Loucy (cell line): ENCODE measurements at regions not wholly inside any gene's neighbourhood (a gene's known extent, or its start where the extent isn't known, plus 50 kb on each side); places are given as distances from the start of the nearest gene placed in this dataset.

Experiments
- H2AFZ ChIP-seq: fragments of 200-600 bp; sonication (generic); 2 replicates; pipeline ENCODE4 v1.6.0; 2016; ENCODE audit warnings: antibody characterized with exemption, mild to moderate bottlenecking, low read length, moderate library complexity
- H3F3A ChIP-seq: fragments of 200-600 bp; 2 replicates; pipeline ENCODE4 v1.6.0; 2016; ENCODE audit warnings: antibody characterized with exemption, low read depth, mild to moderate bottlenecking
- H3K27me3 ChIP-seq: fragments of 200-600 bp; sonication (generic); 2 replicates; pipeline ENCODE4 v1.6.1; 2014; ENCODE audit warnings: low read length, mild to moderate bottlenecking; ENCODE audit not compliant: insufficient read depth, poor library complexity, severe bottlenecking
- H3K36me3 ChIP-seq: fragments of 200-600 bp; sonication (generic); 2 replicates; pipeline ENCODE4 v1.6.1; 2016; ENCODE audit warnings: low read length; ENCODE audit not compliant: insufficient read depth
- H3K4me1 ChIP-seq: fragments of 200-600 bp; sonication (generic); 2 replicates; pipeline ENCODE4 v1.5.1; 2014; ENCODE audit warnings: low read length, mild to moderate bottlenecking; ENCODE audit not compliant: insufficient read depth, poor library complexity, severe bottlenecking
- H3K4me2 ChIP-seq: fragments of 200-600 bp; sonication (generic); 2 replicates; pipeline ENCODE4 v1.6.0; 2014; ENCODE audit warnings: antibody characterized with exemption, low read length, low read depth, mild to moderate bottlenecking; ENCODE audit not compliant: poor library complexity, severe bottlenecking
- H3K4me3 ChIP-seq: fragments of 200-600 bp; sonication (generic); 2 replicates; pipeline ENCODE4 v1.5.1; 2014; ENCODE audit warnings: low read length, mild to moderate bottlenecking, mixed read lengths; ENCODE audit not compliant: poor library complexity, severe bottlenecking
- H3K79me2 ChIP-seq: fragments of 200-600 bp; sonication (generic); 2 replicates; pipeline ENCODE4 v1.6.1; 2014; ENCODE audit warnings: low read length; ENCODE audit not compliant: insufficient read depth
- H3K9ac ChIP-seq: fragments of 200-600 bp; sonication (generic); 2 replicates; pipeline ENCODE4 v1.6.0; 2014; ENCODE audit warnings: mild to moderate bottlenecking, low read depth, low read length, moderate library complexity; ENCODE audit not compliant: poor library complexity, severe bottlenecking
- H3K9me2 ChIP-seq: fragments of 200-600 bp; sonication (generic); replicated peaks from 2 replicates; pipeline ENCODE4 v1.6.1; 2016; ENCODE audit warnings: low read depth, low read length, mixed read lengths
- H3K9me3 ChIP-seq: fragments of 200-600 bp; sonication (generic); 2 replicates; pipeline ENCODE4 v1.6.1; 2014; ENCODE audit warnings: mild to moderate bottlenecking, antibody characterized with exemption, low read length, low read depth; ENCODE audit not compliant: insufficient read depth
- H4K20me1 ChIP-seq: fragments of 200-600 bp; sonication (generic); 2 replicates; pipeline ENCODE4 v1.6.0; 2014; ENCODE audit warnings: antibody characterized with exemption, low read length, mild to moderate bottlenecking; ENCODE audit not compliant: insufficient read depth, poor library complexity, severe bottlenecking
- CTCF ChIP-seq: fragments of 200-600 bp; sonication (generic); conservative IDR thresholded peaks from 2 replicates; pipeline ENCODE4 v1.5.1; 2014; ENCODE audit warnings: mild to moderate bottlenecking, antibody characterized with exemption, low read length
- EZH2phosphoT487 ChIP-seq: fragments of 200-600 bp; IDR thresholded peaks from 2 replicates; pipeline ENCODE4 v1.6.1; 2018; ENCODE audit warnings: antibody characterized with exemption, mild to moderate bottlenecking, moderate library complexity, borderline replicate concordance

DNA sequence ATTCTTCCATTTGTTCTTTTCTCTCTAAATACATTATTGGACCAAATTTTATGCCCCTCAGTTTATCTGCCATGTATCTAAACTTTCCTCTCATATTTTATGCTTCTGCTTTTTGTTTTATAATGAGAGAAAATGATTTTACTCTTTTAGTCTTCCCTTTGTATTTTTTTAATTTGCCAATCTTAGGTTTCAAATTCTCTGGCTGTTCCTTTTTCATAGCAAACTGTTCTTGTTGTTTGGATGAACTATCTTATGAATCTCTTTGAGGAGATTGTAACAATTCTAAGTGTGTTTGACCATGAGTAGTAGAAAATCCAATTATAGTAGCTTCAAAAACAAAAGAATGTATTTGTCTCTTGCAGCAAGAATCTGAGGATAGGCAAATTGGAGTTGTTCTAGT lies 290.5 kb downstream of the NDFIP2 start:
- Histone ChIP-seq H3K9ac (no peak overlapping the region), H3F3A (no peaks in the 10 kb centered on the region)

GRCh38 chr13:79770056-79770455 lies 289.1 kb downstream of the NDFIP2 start:
- Histone ChIP-seq H3K36me3 (no peaks in the 10 kb centered on the region), H3K9ac (no peak overlapping the region), H4K20me1 (no peaks in the 10 kb centered on the region), H3K79me2 (no peaks in the 10 kb centered on the region), H3F3A (no peaks in the 10 kb centered on the region), H3K9me2 (no peaks in the 10 kb centered on the region), H3K27me3 (no peaks in the 10 kb centered on the region), H3K9me3 (no peaks in the 10 kb centered on the region), H3K4me1 (no peaks in the 10 kb centered on the region), H3K4me2 (no peak overlapping the region), H2AFZ (no peak overlapping the region), H3K4me3 (no peak overlapping the region)
- TF ChIP-seq CTCF (no peak), EZH2phosphoT487 (no peak)

More for the DNA sequence above, 290.5 kb downstream of the NDFIP2 start:
- Histone ChIP-seq H4K20me1 (no peaks in the 10 kb centered on the region), H3K4me2 (no peak overlapping the region), H3K27me3 (no peaks in the 10 kb centered on the region), H3K79me2 (no peaks in the 10 kb centered on the region), H3K36me3 (no peaks in the 10 kb centered on the region), H3K4me1 (no peaks in the 10 kb centered on the region), H3K4me3 (no peak overlapping the region), H3K9me2 (no peaks in the 10 kb centered on the region), H2AFZ (no peak overlapping the region), H3K9me3 (no peaks in the 10 kb centered on the region)
- no peak for TF ChIP-seq EZH2phosphoT487
- no peak for TF ChIP-seq CTCF

DNA sequence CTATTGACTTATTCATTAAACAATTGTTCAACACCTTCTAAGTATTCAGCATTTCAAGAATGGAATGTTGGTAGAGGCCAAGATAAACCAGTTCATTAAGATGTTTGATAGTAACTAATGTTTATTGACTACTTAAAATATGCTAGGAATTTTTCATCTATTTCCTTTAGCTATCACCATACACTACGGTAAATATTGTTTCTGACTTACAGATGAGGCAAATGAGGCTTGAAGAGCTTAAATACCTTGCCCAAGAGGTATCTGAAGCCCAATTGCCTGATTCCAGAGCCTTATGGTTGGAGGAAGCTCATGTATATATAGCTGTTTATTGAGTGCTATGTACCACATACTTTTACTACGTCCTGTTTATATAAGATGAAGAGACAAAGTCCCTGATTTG lies 286.2 kb downstream of the NDFIP2 start:
- Histone ChIP-seq H3K27me3 (no peaks in the 10 kb centered on the region), H3K9me3 (no peaks in the 10 kb centered on the region), H3K4me1 (no peaks in the 10 kb centered on the region), H3K79me2 (no peaks in the 10 kb centered on the region), H3K9ac (no peak overlapping the region), H3K4me2 (no peak overlapping the region), H3K9me2 (no peaks in the 10 kb centered on the region), H4K20me1 (no peaks in the 10 kb centered on the region), H3F3A (no peaks in the 10 kb centered on the region), H3K4me3 (no peak overlapping the region), H2AFZ (no peak overlapping the region), H3K36me3 (no peaks in the 10 kb centered on the region)
- TF ChIP-seq EZH2phosphoT487, result no peak
- no peak for TF ChIP-seq CTCF
